ENCODE measurements at regions not wholly inside any gene's neighbourhood (a gene's known extent, or its start where the extent isn't known, plus 50 kb on each side); places are given as distances from the start of the nearest gene placed in this dataset.

GRCh38 chr2:5782103-5782502 is 89.9 kb downstream of the SOX11 start:
- ATAC-seq (ENCODE audit: insufficient number of reproducible peaks, low FRiP score, low read depth): no peak
- no peak for TF ChIP-seq CTCF (IDR thresholded peaks at IDR 0.05)
- no peaks in the 10 kb centered on the region for H3K36me3 ChIP-seq

GRCh38 chr2:5788447-5788846 is 96.3 kb downstream of the SOX11 start:
- Histone ChIP-seq H3K4me3 (no peak overlapping the region), H3K4me1 (ENCODE audit: control insufficient read depth in 1 of 2, low read depth in 2 of 2) (no peaks in the 10 kb centered on the region), H3K36me3 (no peaks in the 10 kb centered on the region), H3K9me3 (peaks cover 4% of the 10 kb centered on the region), H3K27ac (no peak overlapping the region), H3K27me3 (replicated peaks; ENCODE audit: insufficient read depth) (no peaks in the 10 kb centered on the region)
- no peak for DNase-seq (ENCODE audit: low spot score)
- TF ChIP-seq CTCF (IDR thresholded peaks at IDR 0.05): no peak
- ATAC-seq (ENCODE audit: insufficient number of reproducible peaks, low FRiP score, low read depth): no peak

More at GRCh38 chr2:5782103-5782502, 89.9 kb downstream of the SOX11 start:
- Histone ChIP-seq H3K27ac (no peak overlapping the region), H3K4me3 (no peak overlapping the region), H3K9me3 (no peaks in the 10 kb centered on the region), H3K4me1 (ENCODE audit: control insufficient read depth in 1 of 2, low read depth in 2 of 2) (no peaks in the 10 kb centered on the region), H3K27me3 (replicated peaks; ENCODE audit: insufficient read depth) (no peaks in the 10 kb centered on the region)
- DNase-seq (ENCODE audit: low spot score): no peak

DNA sequence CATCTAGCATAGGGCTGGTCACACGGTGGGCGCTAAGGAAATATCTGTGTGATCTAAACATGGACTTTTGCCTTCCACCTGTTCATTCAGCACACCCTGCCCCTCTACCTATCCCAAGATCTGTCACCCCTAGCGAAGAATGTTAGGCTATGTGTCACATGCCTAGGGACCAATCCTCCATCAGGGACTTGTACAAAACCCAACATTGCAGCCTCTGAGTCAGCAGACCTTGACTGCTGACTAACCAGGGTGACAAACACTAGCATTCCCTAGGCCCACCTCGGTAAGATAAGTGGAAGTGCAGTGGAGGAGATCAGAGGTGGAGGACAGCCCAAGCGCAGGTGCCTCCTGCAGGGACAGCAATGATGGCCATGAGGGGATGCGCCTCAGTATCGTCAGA is 99.2 kb downstream of the SOX11 start:
- TF ChIP-seq CTCF (IDR thresholded peaks at IDR 0.05): no peak
- Histone ChIP-seq H3K27me3 (replicated peaks; ENCODE audit: insufficient read depth) (no peaks in the 10 kb centered on the region), H3K4me1 (ENCODE audit: control insufficient read depth in 1 of 2, low read depth in 2 of 2) (no peaks in the 10 kb centered on the region), H3K36me3 (no peaks in the 10 kb centered on the region), H3K27ac (no peak overlapping the region), H3K9me3 (peaks cover 4% of the 10 kb centered on the region), H3K4me3 (no peak overlapping the region)
- DNase-seq (ENCODE audit: low spot score) (no peak), ATAC-seq (ENCODE audit: insufficient number of reproducible peaks, low FRiP score, low read depth) (no peak)

DNA sequence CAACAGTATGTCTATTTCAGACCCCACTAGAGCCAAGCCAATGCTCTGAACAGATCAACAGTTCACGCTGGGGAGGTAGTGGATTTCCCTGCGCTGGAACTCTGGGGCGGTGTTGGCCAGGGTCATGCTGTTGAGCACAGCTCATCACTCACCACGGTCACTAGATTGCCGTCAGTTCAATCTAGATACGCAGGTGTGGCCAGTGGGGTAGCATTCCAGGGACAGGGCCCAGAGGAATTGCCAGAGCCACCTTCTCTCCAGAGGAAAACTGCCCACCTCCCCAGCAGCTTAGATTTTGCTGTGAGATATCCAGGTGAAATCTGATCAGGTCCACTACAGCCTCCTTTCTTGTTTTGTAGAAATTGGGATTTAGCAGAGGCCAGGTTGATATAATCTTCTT is 101.8 kb downstream of the SOX11 start:
- Histone ChIP-seq H3K27me3 (replicated peaks; ENCODE audit: insufficient read depth) (no peaks in the 10 kb centered on the region), H3K4me3 (no peak overlapping the region), H3K36me3 (no peaks in the 10 kb centered on the region)

DNA sequence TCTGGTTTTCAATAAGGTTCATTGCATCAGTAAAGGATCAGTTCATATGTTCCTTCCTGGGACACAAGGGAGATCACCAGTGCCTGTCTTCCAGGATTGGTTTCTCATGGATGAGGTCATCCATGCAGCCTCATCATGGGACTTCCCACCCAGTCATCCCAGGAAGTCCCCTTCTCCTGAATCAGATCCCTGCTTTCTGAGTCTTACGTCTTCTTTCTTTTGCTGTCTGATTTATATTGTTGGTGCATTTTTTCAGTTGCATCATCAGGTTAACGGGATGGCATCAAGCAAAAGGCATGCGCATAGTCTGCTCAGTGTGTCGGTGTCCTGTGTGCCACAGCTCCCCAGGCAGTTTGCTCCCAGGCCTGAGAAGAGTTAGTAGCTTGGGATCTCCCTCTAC is 105.9 kb downstream of the SOX11 start:
- no peaks in the 10 kb centered on the region for H3K36me3 ChIP-seq
- no peak overlapping the region for H3K4me3 ChIP-seq
- TF ChIP-seq CTCF (IDR thresholded peaks at IDR 0.05): no peak
- H3K27me3 ChIP-seq (replicated peaks; ENCODE audit: insufficient read depth): no peaks in the 10 kb centered on the region
- H3K9me3 ChIP-seq: no peaks in the 10 kb centered on the region
- H3K4me1 ChIP-seq (ENCODE audit: control insufficient read depth in 1 of 2, low read depth in 2 of 2): no peaks in the 10 kb centered on the region
- no peak for DNase-seq (ENCODE audit: low spot score)
- no peak for ATAC-seq (ENCODE audit: insufficient number of reproducible peaks, low FRiP score, low read depth)
- H3K27ac ChIP-seq: no peak overlapping the region

More for the DNA sequence above, 101.8 kb downstream of the SOX11 start:
- Histone ChIP-seq H3K27ac (no peak overlapping the region), H3K4me1 (ENCODE audit: control insufficient read depth in 1 of 2, low read depth in 2 of 2) (no peaks in the 10 kb centered on the region), H3K9me3 (no peaks in the 10 kb centered on the region)
- ATAC-seq (ENCODE audit: insufficient number of reproducible peaks, low FRiP score, low read depth) (no peak), DNase-seq (ENCODE audit: low spot score) (no peak)
- no peak for TF ChIP-seq CTCF (IDR thresholded peaks at IDR 0.05)
